Tibial nerve (tissue), 3 donors: ENCODE measurements at regions not wholly inside any gene's neighbourhood (a gene's known extent, or its start where the extent isn't known, plus 50 kb on each side); places are given as distances from the start of the nearest gene placed in this dataset.

ENCODE experiments used
- POLR2A ChIP-seq, 2 donors: fragments of 450-650 bp; IDR thresholded peaks; one replicate each; pipeline ENCODE4 v1.6.1; 2017; ENCODE audit warnings: antibody characterized with exemption in 2 of 2, mild to moderate bottlenecking in 2 of 2, moderate library complexity in 2 of 2
- TF ChIP-seq, protein P1 (sequence below), 5 experiments: fragments of 200-600 bp in 3 of 5; fragments of 450-650 bp in 2 of 5; sonication (generic) in 3 of 5; IDR thresholded peaks; one replicate each; pipeline ENCODE4 v1.5.1; 2016 to 2019; ENCODE audit warnings: antibody characterized with exemption in 5 of 5, mild to moderate bottlenecking in 3 of 5, moderate library complexity in 2 of 5

DNA sequence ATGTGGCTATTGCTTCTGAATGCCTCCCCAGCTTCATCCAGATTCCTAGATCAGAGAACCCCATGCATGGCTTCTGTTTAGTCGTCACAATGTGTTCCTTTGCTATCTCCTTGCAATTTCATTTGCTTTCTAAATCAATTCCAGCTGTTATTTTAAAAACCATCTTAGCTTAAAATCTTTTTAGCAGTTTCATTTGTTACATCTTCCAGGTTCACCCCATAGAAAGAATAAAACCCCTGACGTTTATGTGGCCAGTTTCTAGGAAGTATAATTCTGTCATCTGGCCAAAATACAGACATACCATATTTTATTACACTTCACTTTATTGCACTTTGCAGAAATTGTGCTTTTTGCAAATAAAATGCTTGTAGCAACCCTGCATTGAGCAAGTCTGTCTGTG, 278.4 kb downstream of the PTPRC start:
- no peak for TF ChIP-seq POLR2A (IDR thresholded peaks at IDR 0.05)
- TF ChIP-seq, protein P1, sequence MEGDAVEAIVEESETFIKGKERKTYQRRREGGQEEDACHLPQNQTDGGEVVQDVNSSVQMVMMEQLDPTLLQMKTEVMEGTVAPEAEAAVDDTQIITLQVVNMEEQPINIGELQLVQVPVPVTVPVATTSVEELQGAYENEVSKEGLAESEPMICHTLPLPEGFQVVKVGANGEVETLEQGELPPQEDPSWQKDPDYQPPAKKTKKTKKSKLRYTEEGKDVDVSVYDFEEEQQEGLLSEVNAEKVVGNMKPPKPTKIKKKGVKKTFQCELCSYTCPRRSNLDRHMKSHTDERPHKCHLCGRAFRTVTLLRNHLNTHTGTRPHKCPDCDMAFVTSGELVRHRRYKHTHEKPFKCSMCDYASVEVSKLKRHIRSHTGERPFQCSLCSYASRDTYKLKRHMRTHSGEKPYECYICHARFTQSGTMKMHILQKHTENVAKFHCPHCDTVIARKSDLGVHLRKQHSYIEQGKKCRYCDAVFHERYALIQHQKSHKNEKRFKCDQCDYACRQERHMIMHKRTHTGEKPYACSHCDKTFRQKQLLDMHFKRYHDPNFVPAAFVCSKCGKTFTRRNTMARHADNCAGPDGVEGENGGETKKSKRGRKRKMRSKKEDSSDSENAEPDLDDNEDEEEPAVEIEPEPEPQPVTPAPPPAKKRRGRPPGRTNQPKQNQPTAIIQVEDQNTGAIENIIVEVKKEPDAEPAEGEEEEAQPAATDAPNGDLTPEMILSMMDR (IDR thresholded peaks at IDR 0.05): no peak
